RWPE2 (cell line): ENCODE measurements at regions not wholly inside any gene's neighbourhood (a gene's known extent, or its start where the extent isn't known, plus 50 kb on each side); places are given as distances from the start of the nearest gene placed in this dataset.

Experiments
- ATAC-seq: fragments of 200-7000 bp; cut with Tn5 transposase; 3 replicates; pipeline ENCODE4 v1.9.1; 2021; ENCODE audit warnings: low read depth
- DNase-seq: peaks from one replicate; pipeline ENCODE4 v3.0.0-alpha.2; 2020; ENCODE audit warnings: low spot score
- H3K27ac ChIP-seq: fragments of 450-650 bp; 2 replicates; pipeline ENCODE4 v1.5.1; 2017; ENCODE audit warnings: mild to moderate bottlenecking; ENCODE audit not compliant: poor library complexity, severe bottlenecking
- H3K27me3 ChIP-seq: fragments of 250-450 bp; sonication (Bioruptor Pico); 2 replicates; pipeline ENCODE4 v1.5.1; 2021; ENCODE audit warnings: mild to moderate bottlenecking, moderate library complexity; ENCODE audit not compliant: insufficient read depth, poor library complexity, severe bottlenecking
- H3K36me3 ChIP-seq: fragments of 250-450 bp; sonication (Bioruptor Pico); 2 replicates; pipeline ENCODE4 v1.5.1; 2020; ENCODE audit warnings: low read depth, mild to moderate bottlenecking, moderate library complexity
- H3K4me1 ChIP-seq: fragments of 250-450 bp; sonication (Bioruptor Pico); 2 replicates; pipeline ENCODE4 v1.5.1; 2021; ENCODE audit warnings: mild to moderate bottlenecking, moderate library complexity; ENCODE audit not compliant: insufficient read depth, poor library complexity, severe bottlenecking
- H3K4me3 ChIP-seq: fragments of 250-450 bp; sonication (Bioruptor Pico); 2 replicates; pipeline ENCODE4 v1.5.1; 2021; ENCODE audit warnings: mild to moderate bottlenecking, moderate library complexity; ENCODE audit not compliant: severe bottlenecking
- H3K9me3 ChIP-seq: fragments of 250-450 bp; sonication (Bioruptor Pico); 2 replicates; pipeline ENCODE4 v1.5.1; 2021; ENCODE audit warnings: mild to moderate bottlenecking, moderate library complexity; ENCODE audit not compliant: severe bottlenecking
- CTCF ChIP-seq: fragments of 450-650 bp; IDR thresholded peaks from one replicate; pipeline ENCODE4 v1.5.1; 2017; ENCODE audit warnings: mild to moderate bottlenecking, moderate library complexity; ENCODE audit not compliant: poor library complexity, severe bottlenecking

DNA sequence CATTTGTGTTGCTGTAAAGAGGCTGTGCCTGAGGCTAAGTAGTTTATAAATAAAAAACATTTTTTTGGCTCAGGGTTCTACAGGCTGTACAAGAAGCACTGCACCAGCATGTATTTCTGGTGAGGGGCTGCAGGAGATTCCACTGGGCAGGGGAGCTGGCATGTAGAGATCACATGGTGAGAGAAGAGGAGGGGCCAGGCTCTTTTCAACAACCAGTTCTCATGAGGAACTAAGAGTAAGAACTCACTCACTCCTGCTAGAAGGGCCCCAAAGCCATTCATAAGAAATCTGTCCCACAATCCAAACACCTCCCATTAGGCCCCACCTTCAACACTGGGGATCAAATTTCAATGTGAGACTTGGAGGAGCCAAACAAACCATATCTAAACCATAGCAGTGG is 214.9 kb upstream of the LMCD1 start:
- no peak for TF ChIP-seq CTCF
- DNase-seq = no peak
- H3K9me3 ChIP-seq = no peaks in the 10 kb centered on the region
- ATAC-seq = no peak
- H3K4me3 ChIP-seq = no peak overlapping the region
- no peak overlapping the region for H3K27ac ChIP-seq
- H3K4me1 ChIP-seq = no peaks in the 10 kb centered on the region
- H3K36me3 ChIP-seq = no peaks in the 10 kb centered on the region
- H3K27me3 ChIP-seq = no peaks in the 10 kb centered on the region

DNA sequence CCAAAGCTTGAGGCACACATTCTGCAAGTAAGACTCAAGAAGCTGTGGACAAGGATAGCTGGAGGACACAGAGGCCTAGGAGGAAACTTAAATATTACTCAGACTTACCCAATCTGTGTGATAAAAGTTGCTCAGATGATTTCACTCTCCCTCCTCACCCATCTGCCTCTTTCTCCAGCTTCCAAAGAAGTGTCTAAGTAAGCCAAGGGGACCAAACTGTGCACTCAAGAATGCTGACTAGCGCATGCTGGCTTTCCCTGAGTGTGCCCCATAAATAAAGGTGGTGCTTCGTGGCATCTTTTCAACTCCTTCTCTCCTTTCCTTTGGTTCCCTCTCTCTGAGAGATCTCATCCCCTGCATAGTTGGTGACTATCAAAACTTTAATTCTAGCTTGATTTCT is 211.0 kb upstream of the LMCD1 start:
- DNase-seq (no peak), ATAC-seq (no peak)
- H3K27ac ChIP-seq = no peak overlapping the region
- H3K36me3 ChIP-seq = no peaks in the 10 kb centered on the region
- H3K9me3 ChIP-seq = no peaks in the 10 kb centered on the region
- no peaks in the 10 kb centered on the region for H3K27me3 ChIP-seq
- TF ChIP-seq CTCF = no peak
- H3K4me1 ChIP-seq = no peaks in the 10 kb centered on the region
- H3K4me3 ChIP-seq = no peak overlapping the region

GRCh38 chr3:8296461-8296860 is 205.2 kb upstream of the LMCD1 start:
- Histone ChIP-seq H3K27ac (no peak overlapping the region), H3K36me3 (no peaks in the 10 kb centered on the region), H3K27me3 (no peaks in the 10 kb centered on the region), H3K9me3 (no peaks in the 10 kb centered on the region), H3K4me3 (no peak overlapping the region), H3K4me1 (no peaks in the 10 kb centered on the region)
- DNase-seq (no peak), ATAC-seq (no peak)
- no peak for TF ChIP-seq CTCF

- no peak for TF ChIP-seq CTCF
- Histone ChIP-seq H3K36me3 (no peaks in the 10 kb centered on the region), H3K4me3 (no peak overlapping the region), H3K9me3 (no peaks in the 10 kb centered on the region), H3K4me1 (no peaks in the 10 kb centered on the region), H3K27me3 (no peaks in the 10 kb centered on the region), H3K27ac (no peak overlapping the region)
- no peak for DNase-seq
- ATAC-seq = no peak
Measured at GRCh38 chr3:8298021-8298954, 203.3 kb upstream of the LMCD1 start.
